ENCODE measurements at regions not wholly inside any gene's neighbourhood (a gene's known extent, or its start where the extent isn't known, plus 50 kb on each side); places are given as distances from the start of the nearest gene placed in this dataset.

GRCh38 chr7:46755120-46756034 lies 826.5 kb downstream of the TNS3 start:
- Histone ChIP-seq H3K36me3 (ENCODE audit: control insufficient read depth in 4 of 4, insufficient read depth in 3 of 4, low read depth in 1 of 4, low read length in 3 of 4) (no peaks in the 10 kb centered on the region), H3K4me3 (ENCODE audit: low read depth in 1 of 3, low read length in 3 of 3) (no peak overlapping the region), H3K9ac (ENCODE audit: low read depth in 1 of 2, low read length in 2 of 2) (no peak overlapping the region), H3K9me3 (ENCODE audit: control insufficient read depth in 4 of 4, low read length in 3 of 4) (no peaks in the 10 kb centered on the region), H3K27ac (ENCODE audit: low read depth in 1 of 2, low read length in 2 of 2) (no peak overlapping the region), H3K27me3 (ENCODE audit: control insufficient read depth in 4 of 4, insufficient read depth in 4 of 4, low read length in 3 of 4) (no peaks in the 10 kb centered on the region), H3K4me1 (ENCODE audit: control insufficient read depth in 4 of 4, insufficient read depth in 4 of 4, low read length in 3 of 4) (no peaks in the 10 kb centered on the region)
- TF ChIP-seq TAF1 (conservative IDR thresholded peaks at IDR 0.05) (no peak), ZBTB33 (IDR thresholded peaks at IDR 0.05) (no peak), CTCF (IDR thresholded peaks at IDR 0.05; ENCODE audit: low read depth, low read length, missing input control) (no peak), MAX (IDR thresholded peaks at IDR 0.05) (no peak)
- WGBS, result 87% methylated on average over 5 of the region's 5 CpGs
- no peak for DNase-seq (ENCODE audit: low spot score)

- no peak for TF ChIP-seq ATF3 (IDR thresholded peaks at IDR 0.05)
- no peak for TF ChIP-seq HNF4A (conservative IDR thresholded peaks at IDR 0.05)
- TF ChIP-seq YY1 (IDR thresholded peaks at IDR 0.05), result no peak
- no peak for TF ChIP-seq RAD21 (IDR thresholded peaks at IDR 0.05)
- TF ChIP-seq SP1 (IDR thresholded peaks at IDR 0.05), result no peak
- TF ChIP-seq RXRA (IDR thresholded peaks at IDR 0.05), result no peak
- no peak for TF ChIP-seq FOXA2 (IDR thresholded peaks at IDR 0.05)
- TF ChIP-seq ZBTB33 (IDR thresholded peaks at IDR 0.05), result no peak
- TF ChIP-seq NR2F2 (IDR thresholded peaks at IDR 0.05), result no peak
- no peak for TF ChIP-seq GABPA (IDR thresholded peaks at IDR 0.05 in 1 of 2, conservative IDR thresholded peaks at IDR 0.05 in 1 of 2)
- no peak for TF ChIP-seq REST (IDR thresholded peaks at IDR 0.05)
- TF ChIP-seq JUND (IDR thresholded peaks at IDR 0.05), result no peak
- TF ChIP-seq TAF1 (conservative IDR thresholded peaks at IDR 0.05), result no peak
- no peak for TF ChIP-seq CTCF (IDR thresholded peaks at IDR 0.05; ENCODE audit: low read depth, low read length, missing input control)
- H3K4me1 ChIP-seq (ENCODE audit: control insufficient read depth in 4 of 4, insufficient read depth in 4 of 4, low read length in 3 of 4), result no peaks in the 10 kb centered on the region
- no peak overlapping the region for H3K9ac ChIP-seq (ENCODE audit: low read depth in 1 of 2, low read length in 2 of 2)
- no peak overlapping the region for H3K4me3 ChIP-seq (ENCODE audit: low read depth in 1 of 3, low read length in 3 of 3)
- 94% methylated on average over 2 of the region's 2 CpGs for WGBS
- H3K27ac ChIP-seq (ENCODE audit: low read depth in 1 of 2, low read length in 2 of 2), result no peak overlapping the region
- no peak for DNase-seq (ENCODE audit: low spot score)
- H3K9me3 ChIP-seq (ENCODE audit: control insufficient read depth in 4 of 4, low read length in 3 of 4), result no peaks in the 10 kb centered on the region
- H3K36me3 ChIP-seq (ENCODE audit: control insufficient read depth in 4 of 4, insufficient read depth in 3 of 4, low read depth in 1 of 4, low read length in 3 of 4), result no peaks in the 10 kb centered on the region
- no peaks in the 10 kb centered on the region for H3K27me3 ChIP-seq (ENCODE audit: control insufficient read depth in 4 of 4, insufficient read depth in 4 of 4, low read length in 3 of 4)
These were observed 827.7 kb downstream of the TNS3 start for GRCh38 chr7:46754140-46754720.

Measured in liver (tissue), 8 donors.